HG03060 (cell line): ENCODE measurements at regions not wholly inside any gene's neighbourhood (a gene's known extent, or its start where the extent isn't known, plus 50 kb on each side); places are given as distances from the start of the nearest gene placed in this dataset.

Source experiments
- ATAC-seq: cut with Tn5 transposase; IDR thresholded peaks from one replicate; pipeline ENCODE4 v1.9.1; 2021; ENCODE audit warnings: low read depth, moderate number of reproducible peaks; ENCODE audit not compliant: unreplicated experiment

GRCh38 chr17:12365805-12366204, 299.9 kb upstream of the MYOCD start:
- no peak for ATAC-seq

GRCh38 chr17:12369065-12369464, 296.6 kb upstream of the MYOCD start:
- ATAC-seq = no peak

GRCh38 chr17:12376276-12376675, 289.4 kb upstream of the MYOCD start:
- ATAC-seq = no peak

GRCh38 chr17:12386225-12386624, 279.5 kb upstream of the MYOCD start:
- no peak for ATAC-seq

GRCh38 chr17:12388226-12388625, 277.5 kb upstream of the MYOCD start:
- no peak for ATAC-seq

GRCh38 chr17:12389421-12389820, 276.3 kb upstream of the MYOCD start:
- no peak for ATAC-seq

- ATAC-seq = no peak
Measured at GRCh38 chr17:12390631-12391030, 275.1 kb upstream of the MYOCD start.

- no peak for ATAC-seq
Measured at GRCh38 chr17:12391468-12391867, 274.2 kb upstream of the MYOCD start.

GRCh38 chr17:12395733-12396354, 269.8 kb upstream of the MYOCD start:
- ATAC-seq = no peak

- no peak for ATAC-seq
Measured at GRCh38 chr17:12398441-12399051, 267.1 kb upstream of the MYOCD start.

- ATAC-seq = no peak
Measured at GRCh38 chr17:12402963-12403622, 262.6 kb upstream of the MYOCD start.

- no peak for ATAC-seq
Measured at GRCh38 chr17:12403881-12404398, 261.8 kb upstream of the MYOCD start.

GRCh38 chr17:12406623-12407215, 259.0 kb upstream of the MYOCD start:
- ATAC-seq = no peak

- no peak for ATAC-seq
Measured at GRCh38 chr17:12407495-12408252, 258.0 kb upstream of the MYOCD start.

- no peak for ATAC-seq
Measured at GRCh38 chr17:12409082-12409481, 256.6 kb upstream of the MYOCD start.

- no peak for ATAC-seq
Measured at GRCh38 chr17:12410717-12411116, 255.0 kb upstream of the MYOCD start.

GRCh38 chr17:12415031-12415430, 250.7 kb upstream of the MYOCD start:
- ATAC-seq = no peak

- no peak for ATAC-seq
Measured at GRCh38 chr17:12421077-12421476, 244.6 kb upstream of the MYOCD start.

- ATAC-seq = peak; percentile 87
Measured at GRCh38 chr17:12421646-12422306, 243.9 kb upstream of the MYOCD start.

- ATAC-seq = no peak
Measured at GRCh38 chr17:12422651-12423050, 243.0 kb upstream of the MYOCD start.
